Astrocyte (in vitro differentiated cells and primary cell): ENCODE measurements at regions not wholly inside any gene's neighbourhood (a gene's known extent, or its start where the extent isn't known, plus 50 kb on each side); places are given as distances from the start of the nearest gene placed in this dataset.

Experiments
- EZH2 ChIP-seq: IDR thresholded peaks from 2 replicates; pipeline ENCODE4 v1.6.1; 2012; ENCODE audit warnings: mild to moderate bottlenecking, low read length, inconsistent platforms; ENCODE audit not compliant: insufficient read depth
- TF ChIP-seq, protein P1 (sequence below): IDR thresholded peaks from 2 replicates; pipeline ENCODE4 v1.5.1; 2011; ENCODE audit warnings: low read depth, mild to moderate bottlenecking, inconsistent platforms, low read length, moderate library complexity; ENCODE audit not compliant: insufficient read depth

DNA sequence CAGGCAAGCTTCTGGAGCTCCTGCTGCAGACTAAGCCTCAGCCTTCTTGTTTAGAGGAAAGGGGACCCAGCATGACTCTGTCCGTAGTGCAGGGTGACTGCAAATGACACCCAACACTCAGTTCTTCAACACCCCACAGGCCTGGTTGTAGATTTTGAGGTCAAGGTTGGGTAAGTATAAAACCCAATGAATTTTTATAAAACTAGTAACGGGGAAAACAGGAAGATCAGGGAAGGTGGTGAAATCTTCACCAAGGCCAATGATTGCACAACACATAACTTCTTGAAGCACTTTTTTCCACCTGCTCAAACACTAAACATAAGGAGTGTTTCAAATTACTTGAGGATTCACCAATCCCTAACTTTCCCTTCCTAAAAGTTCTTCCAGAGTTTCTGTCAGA, 89.4 kb upstream of the JAK1 start:
- TF ChIP-seq, protein P1, sequence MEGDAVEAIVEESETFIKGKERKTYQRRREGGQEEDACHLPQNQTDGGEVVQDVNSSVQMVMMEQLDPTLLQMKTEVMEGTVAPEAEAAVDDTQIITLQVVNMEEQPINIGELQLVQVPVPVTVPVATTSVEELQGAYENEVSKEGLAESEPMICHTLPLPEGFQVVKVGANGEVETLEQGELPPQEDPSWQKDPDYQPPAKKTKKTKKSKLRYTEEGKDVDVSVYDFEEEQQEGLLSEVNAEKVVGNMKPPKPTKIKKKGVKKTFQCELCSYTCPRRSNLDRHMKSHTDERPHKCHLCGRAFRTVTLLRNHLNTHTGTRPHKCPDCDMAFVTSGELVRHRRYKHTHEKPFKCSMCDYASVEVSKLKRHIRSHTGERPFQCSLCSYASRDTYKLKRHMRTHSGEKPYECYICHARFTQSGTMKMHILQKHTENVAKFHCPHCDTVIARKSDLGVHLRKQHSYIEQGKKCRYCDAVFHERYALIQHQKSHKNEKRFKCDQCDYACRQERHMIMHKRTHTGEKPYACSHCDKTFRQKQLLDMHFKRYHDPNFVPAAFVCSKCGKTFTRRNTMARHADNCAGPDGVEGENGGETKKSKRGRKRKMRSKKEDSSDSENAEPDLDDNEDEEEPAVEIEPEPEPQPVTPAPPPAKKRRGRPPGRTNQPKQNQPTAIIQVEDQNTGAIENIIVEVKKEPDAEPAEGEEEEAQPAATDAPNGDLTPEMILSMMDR = no peak
- no peak for TF ChIP-seq EZH2
